Upper lobe of left lung (tissue), 6 donors: ENCODE measurements at regions not wholly inside any gene's neighbourhood (a gene's known extent, or its start where the extent isn't known, plus 50 kb on each side); places are given as distances from the start of the nearest gene placed in this dataset.
"Not testable (repeated sequence)": the region's sequence is repeated elsewhere in the genome, so short reads cannot be mapped to it uniquely, and the experiment has no call there.

Experiments used
- ATAC-seq, 2 donors: fragments of 200-7000 bp; cut with Tn5 transposase; one replicate each; pipeline ENCODE4 v1.9.1; 2022; ENCODE audit warnings: mild to moderate bottlenecking in 2 of 2, moderate library complexity in 2 of 2; ENCODE audit not compliant: low FRiP score in 2 of 2
- DNase-seq, 2 donors: peaks; one replicate each; pipeline ENCODE4 v3.0.0-alpha.2; 2019 to 2020
- H3K27ac ChIP-seq, 4 donors: fragments of 200-600 bp; sonication (generic); one replicate each; pipeline ENCODE4 v1.5.1; 2016 to 2019
- H3K27me3 ChIP-seq, 4 donors: fragments of 200-600 bp; sonication (generic); one replicate each; pipeline ENCODE4 v1.5.1; 2017 to 2019
- H3K36me3 ChIP-seq, 4 donors: fragments of 200-600 bp; sonication (generic); one replicate each; pipeline ENCODE4 v1.5.1; 2016 to 2019
- H3K4me1 ChIP-seq, 4 donors: fragments of 200-600 bp; sonication (generic); one replicate each; pipeline ENCODE4 v1.5.1; 2018 to 2019
- H3K4me3 ChIP-seq, 4 donors: fragments of 200-600 bp; sonication (generic); one replicate each; pipeline ENCODE4 v1.5.1; 2017 to 2019; ENCODE audit warnings: mild to moderate bottlenecking in 2 of 4, moderate library complexity in 1 of 4
- H3K9me3 ChIP-seq, 4 donors: fragments of 200-600 bp; sonication (generic); one replicate each; pipeline ENCODE4 v1.5.1; 2018 to 2019
- EP300 ChIP-seq, 4 donors: sonication (generic); formaldehyde crosslinking; IDR thresholded peaks; one replicate each; pipeline ENCODE4 v1.5.1; 2017; ENCODE audit warnings: antibody characterized with exemption in 4 of 4, control low read depth in 2 of 4
- POLR2A ChIP-seq, 4 donors: fragments of 450-650 bp; IDR thresholded peaks; one replicate each; pipeline ENCODE4 v1.5.1; 2016 to 2017; ENCODE audit warnings: antibody characterized with exemption in 4 of 4, mild to moderate bottlenecking in 2 of 4
- POLR2AphosphoS5 ChIP-seq, 2 donors: sonication (generic); formaldehyde crosslinking; IDR thresholded peaks; one replicate each; pipeline ENCODE4 v1.5.1; 2017; ENCODE audit warnings: antibody characterized with exemption in 2 of 2
- WGBS, 2 donors: methylation state at CpG; one replicate each; pipeline ENCODE4 v1.1.5; 2017 to 2018; 5-methylcytosine and 5-hydroxymethylcytosine counted together
- TF ChIP-seq, protein P1 (sequence below), 6 experiments: fragments of 450-650 bp in 4 of 6; fragments of 200-600 bp in 2 of 6; sonication (generic) in 2 of 6; IDR thresholded peaks; one replicate each; pipeline ENCODE4 v1.5.1; 2016 to 2019; ENCODE audit warnings: antibody characterized with exemption in 6 of 6
- donor health status: DM: no; HTN: no; CAD: no; lungs with moderate emphysema.
- donor health status: DM: no; HTN: yes; CAD: no; lungs with severe emphysema.

DNA sequence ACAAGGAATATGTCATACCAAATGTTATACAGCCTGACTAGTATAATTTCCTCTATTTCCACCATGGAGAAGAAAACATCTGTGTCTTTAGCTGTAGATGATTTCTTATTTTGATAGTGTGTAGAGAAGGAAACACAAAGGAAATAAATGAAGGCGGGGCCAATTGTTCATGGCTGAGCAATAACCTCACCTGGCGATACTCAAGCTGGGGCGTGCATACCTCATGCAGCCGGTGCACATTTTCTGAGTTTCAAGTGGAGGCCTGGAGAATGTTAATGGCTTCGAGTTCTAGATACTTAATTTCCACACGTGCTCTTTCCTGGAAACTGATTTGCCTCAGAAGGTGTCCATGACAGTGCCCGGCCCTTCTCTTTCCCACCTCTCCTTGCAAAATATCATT lies 127.4 kb upstream of the TAF11L2 start:
- ATAC-seq, result no peak
- no peak for DNase-seq
- TF ChIP-seq EP300 (IDR thresholded peaks at IDR 0.05) (no peak), POLR2AphosphoS5 (IDR thresholded peaks at IDR 0.05) (no peak), POLR2A (IDR thresholded peaks at IDR 0.05) (no peak)
- TF ChIP-seq, protein P1, sequence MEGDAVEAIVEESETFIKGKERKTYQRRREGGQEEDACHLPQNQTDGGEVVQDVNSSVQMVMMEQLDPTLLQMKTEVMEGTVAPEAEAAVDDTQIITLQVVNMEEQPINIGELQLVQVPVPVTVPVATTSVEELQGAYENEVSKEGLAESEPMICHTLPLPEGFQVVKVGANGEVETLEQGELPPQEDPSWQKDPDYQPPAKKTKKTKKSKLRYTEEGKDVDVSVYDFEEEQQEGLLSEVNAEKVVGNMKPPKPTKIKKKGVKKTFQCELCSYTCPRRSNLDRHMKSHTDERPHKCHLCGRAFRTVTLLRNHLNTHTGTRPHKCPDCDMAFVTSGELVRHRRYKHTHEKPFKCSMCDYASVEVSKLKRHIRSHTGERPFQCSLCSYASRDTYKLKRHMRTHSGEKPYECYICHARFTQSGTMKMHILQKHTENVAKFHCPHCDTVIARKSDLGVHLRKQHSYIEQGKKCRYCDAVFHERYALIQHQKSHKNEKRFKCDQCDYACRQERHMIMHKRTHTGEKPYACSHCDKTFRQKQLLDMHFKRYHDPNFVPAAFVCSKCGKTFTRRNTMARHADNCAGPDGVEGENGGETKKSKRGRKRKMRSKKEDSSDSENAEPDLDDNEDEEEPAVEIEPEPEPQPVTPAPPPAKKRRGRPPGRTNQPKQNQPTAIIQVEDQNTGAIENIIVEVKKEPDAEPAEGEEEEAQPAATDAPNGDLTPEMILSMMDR (IDR thresholded peaks at IDR 0.05), result no peak
- whole genome bisulfite sequencing, 2 donors, result 85 to 87% methylated on average over 7 of the region's 7 CpGs
- no peaks in the 10 kb centered on the region for H3K36me3 ChIP-seq
- no peak overlapping the region for H3K4me3 ChIP-seq
- no peaks in the 10 kb centered on the region for H3K9me3 ChIP-seq
- H3K27ac ChIP-seq, result no peak overlapping the region
- H3K27me3 ChIP-seq, result no peaks in the 10 kb centered on the region
- H3K4me1 ChIP-seq, result no peaks in the 10 kb centered on the region

DNA sequence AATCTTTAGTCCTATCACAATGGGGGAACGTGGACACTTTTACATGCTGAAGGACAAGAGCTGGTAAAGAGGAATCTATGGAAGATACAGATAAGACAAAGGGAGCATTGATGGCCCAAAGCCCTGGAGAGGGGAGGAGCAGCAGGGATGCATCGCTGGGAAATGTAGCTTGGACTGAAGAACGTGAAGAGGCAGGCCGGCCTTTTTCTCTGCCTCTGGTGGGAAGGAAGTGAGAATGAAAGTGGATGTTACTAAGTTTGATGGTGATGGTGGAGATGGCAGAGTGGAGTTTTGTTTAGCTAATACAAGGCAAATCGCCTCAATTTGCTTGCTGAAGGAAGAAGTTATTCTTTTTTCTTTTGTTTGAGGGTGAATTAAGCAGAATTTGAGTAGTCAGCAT lies 124.6 kb upstream of the TAF11L2 start:
- TF ChIP-seq EP300 (IDR thresholded peaks at IDR 0.05), result no peak
- no peak for TF ChIP-seq POLR2AphosphoS5 (IDR thresholded peaks at IDR 0.05)
- TF ChIP-seq, protein P1 (IDR thresholded peaks at IDR 0.05), result no peak
- no peak for TF ChIP-seq POLR2A (IDR thresholded peaks at IDR 0.05)
- Histone ChIP-seq H3K4me1 (no peaks in the 10 kb centered on the region), H3K9me3 (no peaks in the 10 kb centered on the region), H3K36me3 (no peaks in the 10 kb centered on the region), H3K27ac (no peak overlapping the region), H3K27me3 (no peaks in the 10 kb centered on the region), H3K4me3 (no peak overlapping the region)
- ATAC-seq (no peak), DNase-seq (no peak)
- WGBS, 2 donors, result 57 to 63% methylated on average over 5 of the region's 5 CpGs

DNA sequence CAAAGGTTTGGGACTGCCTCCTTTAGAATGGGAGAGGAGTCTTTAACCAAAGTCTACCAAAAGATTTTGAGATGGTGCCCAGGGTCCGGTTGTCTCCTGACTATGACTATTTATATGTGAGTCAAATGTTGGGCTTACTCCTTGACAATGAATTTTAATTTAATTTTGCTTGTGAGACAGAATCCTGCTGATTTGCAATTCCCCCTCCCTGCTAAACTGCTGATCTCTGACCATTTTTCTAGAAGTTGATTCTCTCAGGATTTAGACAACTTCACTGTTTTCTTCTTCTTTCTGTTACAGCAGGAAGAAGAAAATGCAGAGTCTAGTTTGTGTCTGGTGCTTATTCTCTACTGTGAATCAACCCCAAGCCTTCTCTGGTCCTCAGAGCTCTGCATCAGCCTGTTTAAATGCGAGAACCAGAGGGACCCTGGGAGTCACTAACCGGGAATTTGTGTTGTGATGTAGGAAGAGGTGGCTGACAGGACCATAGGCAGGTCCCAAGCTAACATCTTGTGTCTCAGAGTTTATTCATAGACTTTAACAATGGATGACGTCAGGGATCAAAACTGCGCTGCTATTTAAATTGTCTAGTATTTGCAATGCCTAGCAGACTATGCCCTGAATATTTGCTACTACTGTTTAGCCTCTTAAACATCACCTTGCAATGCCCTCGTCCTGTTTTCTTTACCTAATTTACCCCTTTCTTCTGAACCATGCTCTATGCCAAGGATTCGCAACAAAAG lies 124.0 kb upstream of the TAF11L2 start:
- no peaks in the 10 kb centered on the region for H3K9me3 ChIP-seq
- TF ChIP-seq EP300 (IDR thresholded peaks at IDR 0.05) (no peak), POLR2A (IDR thresholded peaks at IDR 0.05) (no peak), POLR2AphosphoS5 (IDR thresholded peaks at IDR 0.05) (no peak)
- TF ChIP-seq, protein P1 (IDR thresholded peaks at IDR 0.05), result no peak
- WGBS, 2 donors, result 67 to 68% methylated on average over 7 of the region's 7 CpGs
- H3K27ac ChIP-seq, result no peak overlapping the region
- H3K4me3 ChIP-seq, result no peak overlapping the region
- ATAC-seq, result no peak
- no peaks in the 10 kb centered on the region for H3K36me3 ChIP-seq
- no peak for DNase-seq
- H3K4me1 ChIP-seq, result no peaks in the 10 kb centered on the region
- H3K27me3 ChIP-seq, result no peaks in the 10 kb centered on the region

DNA sequence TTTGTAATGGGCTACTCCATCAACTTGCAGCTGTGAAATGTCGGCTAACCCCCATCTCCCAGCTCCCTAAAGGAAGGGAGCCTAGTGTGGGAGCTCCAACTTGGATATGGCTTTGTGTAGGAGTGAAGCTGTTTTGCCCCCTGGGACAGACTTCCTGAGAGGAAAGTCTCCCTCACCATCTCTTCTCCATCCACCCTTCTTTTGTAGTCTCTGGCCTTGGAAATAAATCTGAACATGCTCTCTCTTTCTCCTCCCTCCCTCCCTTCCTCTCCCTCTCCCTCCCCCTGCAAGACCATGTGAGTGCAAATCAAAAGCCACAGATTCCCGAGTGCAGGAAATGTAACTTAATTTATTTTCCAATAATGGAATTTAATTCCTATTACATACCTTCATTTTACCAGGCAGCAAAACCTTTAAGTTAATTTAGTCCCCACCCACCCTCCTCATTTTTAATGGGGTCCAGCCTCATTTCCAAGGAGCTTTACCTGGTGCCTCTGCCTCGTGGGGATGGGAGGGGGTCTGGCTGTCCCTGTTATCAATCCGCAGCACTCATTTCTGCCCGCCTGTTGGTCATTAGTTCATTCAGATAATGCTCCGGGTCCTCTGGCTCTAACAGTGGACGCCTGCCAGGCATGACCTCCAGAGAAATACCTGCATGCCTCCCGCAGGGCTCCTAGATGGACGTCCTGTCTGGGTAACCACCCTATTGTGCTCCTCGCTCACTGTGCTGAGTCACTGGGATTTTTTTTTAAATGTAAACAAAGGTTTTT lies 122.9 kb upstream of the TAF11L2 start:
- DNase-seq (no peak), ATAC-seq (no peak)
- no peaks in the 10 kb centered on the region for H3K36me3 ChIP-seq
- H3K4me3 ChIP-seq, result no peak overlapping the region
- no peaks in the 10 kb centered on the region for H3K4me1 ChIP-seq
- TF ChIP-seq, protein P1 (IDR thresholded peaks at IDR 0.05), result no peak
- no peak for TF ChIP-seq EP300 (IDR thresholded peaks at IDR 0.05)
- TF ChIP-seq POLR2AphosphoS5 (IDR thresholded peaks at IDR 0.05), result no peak
- no peak for TF ChIP-seq POLR2A (IDR thresholded peaks at IDR 0.05)
- H3K27me3 ChIP-seq, result no peaks in the 10 kb centered on the region
- H3K27ac ChIP-seq, result no peak overlapping the region
- no peaks in the 10 kb centered on the region for H3K9me3 ChIP-seq
- 60 to 66% methylated on average over 10 of the region's 10 CpGs for WGBS, 2 donors

DNA sequence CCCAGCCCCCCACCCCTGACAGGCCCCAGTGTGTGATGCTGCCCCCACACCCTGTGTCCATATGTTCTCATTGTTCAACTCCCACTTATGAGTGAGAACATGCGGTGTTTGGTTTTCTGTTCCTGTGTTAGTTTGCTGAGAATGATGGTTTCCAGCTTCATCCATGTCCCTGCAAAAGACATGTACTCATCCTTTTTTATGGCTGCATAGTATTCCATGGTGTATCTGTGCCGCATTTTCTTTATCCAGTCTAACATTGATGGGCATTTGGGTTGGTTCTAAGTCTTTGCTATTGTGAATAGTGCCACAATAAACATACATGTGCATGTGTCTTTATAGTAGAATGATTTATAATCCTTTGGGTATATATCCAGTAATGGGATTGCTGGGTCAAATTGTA lies 122.1 kb upstream of the TAF11L2 start:
- not testable (repeated sequence) for DNase-seq, ATAC-seq, H3K27me3 ChIP-seq, H3K27ac ChIP-seq, H3K36me3 ChIP-seq, H3K4me1 ChIP-seq, H3K4me3 ChIP-seq, H3K9me3 ChIP-seq
- WGBS, 2 donors, result 91 to 95% methylated on average over 2 of the region's 2 CpGs
